ENCODE measurements at regions not wholly inside any gene's neighbourhood (a gene's known extent, or its start where the extent isn't known, plus 50 kb on each side); places are given as distances from the start of the nearest gene placed in this dataset.
A peak's percentile ranks its signal among the peaks of the same experiment; 100 is the strongest.

DNA sequence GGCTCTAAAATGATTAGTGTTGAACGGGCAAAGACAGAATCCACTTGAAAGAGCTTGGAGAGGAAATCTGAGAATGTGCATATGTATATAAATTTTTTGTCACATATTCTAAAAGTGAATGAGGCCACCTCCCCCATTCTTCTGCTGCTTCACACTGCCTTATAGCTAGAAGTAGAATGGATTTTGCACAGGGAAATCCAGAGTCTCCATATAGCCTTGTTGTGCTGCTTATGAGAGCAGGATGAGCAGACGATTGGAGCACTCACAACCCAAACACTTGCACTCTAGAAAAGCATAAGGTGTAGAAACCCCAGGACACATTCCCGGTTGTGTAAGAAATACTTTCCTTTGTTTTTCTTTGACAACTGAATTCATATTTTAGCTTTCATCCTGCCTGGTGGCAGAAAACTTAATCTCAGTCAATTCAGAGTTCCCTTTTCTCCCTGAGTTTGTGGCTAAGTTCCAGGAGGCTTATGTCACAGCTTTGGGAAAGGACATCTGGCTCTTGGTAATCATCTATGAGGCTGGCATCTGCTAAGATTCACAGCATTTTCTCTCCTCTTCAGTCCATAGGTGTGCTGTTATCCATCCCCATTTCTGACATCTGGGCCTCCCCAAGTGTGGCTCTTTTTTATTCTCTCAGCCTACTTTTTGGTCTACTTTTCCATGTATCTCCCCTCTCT is 188.4 kb upstream of the PFN2 start:
- Histone ChIP-seq H3K4me1 (ENCODE audit: control insufficient read depth in 2 of 2, insufficient read depth in 2 of 2, low read length in 2 of 2) (no peaks in the 10 kb centered on the region), H3K27me3 (ENCODE audit: control insufficient read depth in 2 of 2, insufficient read depth in 2 of 2, low read length in 2 of 2) (no peaks in the 10 kb centered on the region), H3K36me3 (ENCODE audit: control insufficient read depth in 2 of 2, insufficient read depth in 2 of 2, low read length in 2 of 2) (no peaks in the 10 kb centered on the region), H3K9ac (ENCODE audit: low read depth in 1 of 2, low read length in 2 of 2) (no peak overlapping the region), H3K27ac (ENCODE audit: low read depth in 2 of 2, low read length in 2 of 2) (no peak overlapping the region), H3K4me3 (ENCODE audit: low read length in 2 of 2) (no peak overlapping the region), H3K9me3 (ENCODE audit: control insufficient read depth in 2 of 2, low read length in 2 of 2) (no peaks in the 10 kb centered on the region)

DNA sequence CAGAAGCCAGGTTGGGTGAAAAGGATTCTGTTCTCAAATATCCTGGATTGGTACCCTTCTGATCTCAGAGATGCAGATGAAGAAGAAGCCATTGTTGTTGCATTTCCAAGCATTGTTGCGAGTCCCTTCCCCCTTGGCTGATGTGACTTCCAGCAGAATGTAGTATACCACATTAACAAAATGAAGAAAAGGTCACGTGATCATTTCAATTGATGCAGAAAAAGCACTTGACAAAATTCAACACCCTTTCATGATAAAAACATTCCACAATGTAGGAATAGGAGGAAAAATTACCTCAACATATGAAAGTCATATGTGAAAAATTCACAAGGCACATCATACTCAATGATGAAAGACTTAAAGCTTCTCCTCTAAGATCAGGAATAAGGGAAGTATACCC is 181.9 kb upstream of the PFN2 start:
- Histone ChIP-seq H3K9ac (ENCODE audit: low read depth in 1 of 2, low read length in 2 of 2) (no peak overlapping the region), H3K4me1 (ENCODE audit: control insufficient read depth in 2 of 2, insufficient read depth in 2 of 2, low read length in 2 of 2) (no peaks in the 10 kb centered on the region), H3K27me3 (ENCODE audit: control insufficient read depth in 2 of 2, insufficient read depth in 2 of 2, low read length in 2 of 2) (no peaks in the 10 kb centered on the region), H3K4me3 (ENCODE audit: low read length in 2 of 2) (no peak overlapping the region), H3K36me3 (ENCODE audit: control insufficient read depth in 2 of 2, insufficient read depth in 2 of 2, low read length in 2 of 2) (no peaks in the 10 kb centered on the region), H3K27ac (ENCODE audit: low read depth in 2 of 2, low read length in 2 of 2) (no peak overlapping the region), H3K9me3 (ENCODE audit: control insufficient read depth in 2 of 2, low read length in 2 of 2) (no peaks in the 10 kb centered on the region)

DNA sequence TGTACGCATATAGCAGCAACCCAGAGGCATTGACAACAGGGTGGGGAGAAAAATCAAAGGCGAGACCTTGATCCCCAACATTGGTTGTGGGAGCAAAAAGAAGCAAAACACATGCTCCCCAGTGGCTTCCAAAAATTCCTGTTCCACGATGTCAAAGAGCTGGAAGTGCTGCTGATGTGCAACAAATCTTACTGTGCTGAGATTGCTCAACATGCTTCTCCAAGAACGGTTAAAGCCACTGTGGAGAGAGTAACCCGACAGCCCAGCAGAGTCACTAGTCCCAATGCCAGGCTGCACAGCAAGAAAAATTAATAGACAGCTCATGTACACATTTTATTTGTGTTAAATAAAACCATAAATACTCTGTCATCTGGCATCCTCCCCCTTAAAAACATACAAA is 179.9 kb upstream of the PFN2 start:
- no peaks in the 10 kb centered on the region for H3K27me3 ChIP-seq (ENCODE audit: control insufficient read depth in 2 of 2, insufficient read depth in 2 of 2, low read length in 2 of 2)
- H3K9ac ChIP-seq (ENCODE audit: low read depth in 1 of 2, low read length in 2 of 2), result no peak overlapping the region
- H3K4me3 ChIP-seq (ENCODE audit: low read length in 2 of 2), result no peak overlapping the region
- H3K36me3 ChIP-seq (ENCODE audit: control insufficient read depth in 2 of 2, insufficient read depth in 2 of 2, low read length in 2 of 2), result no peaks in the 10 kb centered on the region
- no peaks in the 10 kb centered on the region for H3K4me1 ChIP-seq (ENCODE audit: control insufficient read depth in 2 of 2, insufficient read depth in 2 of 2, low read length in 2 of 2)
- H3K9me3 ChIP-seq (ENCODE audit: control insufficient read depth in 2 of 2, low read length in 2 of 2), result no peaks in the 10 kb centered on the region
- H3K27ac ChIP-seq (ENCODE audit: low read depth in 2 of 2, low read length in 2 of 2), result no peak overlapping the region

DNA sequence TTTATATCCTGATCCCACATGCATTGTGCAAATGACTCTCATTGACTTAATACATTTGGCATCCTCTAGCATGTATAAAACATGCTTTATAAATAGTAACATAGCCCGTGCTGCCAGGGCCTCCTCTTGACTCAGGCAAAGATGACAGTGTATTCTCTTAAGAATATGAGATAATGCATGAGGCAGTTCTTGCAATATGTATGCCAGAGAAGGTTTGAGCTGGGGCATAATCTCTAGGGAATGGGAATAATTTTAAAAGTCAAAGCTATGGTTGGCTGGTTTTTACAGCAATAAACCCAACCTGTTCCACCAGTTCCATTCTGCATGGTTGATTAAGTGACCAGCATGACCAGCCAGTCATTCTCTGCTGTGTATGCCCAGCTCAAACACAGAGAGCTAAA is 179.0 kb upstream of the PFN2 start:
- H3K27me3 ChIP-seq (ENCODE audit: control insufficient read depth in 2 of 2, insufficient read depth in 2 of 2, low read length in 2 of 2), result no peaks in the 10 kb centered on the region
- H3K9me3 ChIP-seq (ENCODE audit: control insufficient read depth in 2 of 2, low read length in 2 of 2), result no peaks in the 10 kb centered on the region
- H3K4me3 ChIP-seq (ENCODE audit: low read length in 2 of 2), result no peak overlapping the region
- H3K4me1 ChIP-seq (ENCODE audit: control insufficient read depth in 2 of 2, insufficient read depth in 2 of 2, low read length in 2 of 2), result no peaks in the 10 kb centered on the region
- no peak overlapping the region for H3K27ac ChIP-seq (ENCODE audit: low read depth in 2 of 2, low read length in 2 of 2)
- H3K36me3 ChIP-seq (ENCODE audit: control insufficient read depth in 2 of 2, insufficient read depth in 2 of 2, low read length in 2 of 2), result no peaks in the 10 kb centered on the region
- H3K9ac ChIP-seq (ENCODE audit: low read depth in 1 of 2, low read length in 2 of 2), result no peak overlapping the region

DNA sequence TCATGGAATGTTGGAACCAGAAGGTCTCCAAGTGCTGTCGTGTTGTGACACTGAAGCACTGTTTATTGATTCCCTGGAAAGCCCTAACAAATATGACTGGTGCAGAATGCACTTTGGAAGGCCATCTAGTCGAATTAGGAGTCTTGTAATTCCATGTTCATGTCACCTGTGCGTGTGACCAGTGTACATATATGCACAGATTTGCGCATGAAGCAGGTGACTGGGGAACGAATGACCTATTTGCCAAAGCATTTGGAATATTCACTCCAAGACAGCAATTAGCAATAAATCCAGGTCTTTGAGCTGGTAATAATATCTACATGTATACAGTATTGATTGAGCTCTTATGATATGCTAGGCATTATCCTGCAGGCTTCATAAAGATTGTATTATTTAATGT is 177.5 kb upstream of the PFN2 start:
- no peak overlapping the region for H3K27ac ChIP-seq (ENCODE audit: low read depth in 2 of 2, low read length in 2 of 2)
- H3K27me3 ChIP-seq (ENCODE audit: control insufficient read depth in 2 of 2, insufficient read depth in 2 of 2, low read length in 2 of 2), result no peaks in the 10 kb centered on the region
- no peaks in the 10 kb centered on the region for H3K36me3 ChIP-seq (ENCODE audit: control insufficient read depth in 2 of 2, insufficient read depth in 2 of 2, low read length in 2 of 2)
- H3K9ac ChIP-seq (ENCODE audit: low read depth in 1 of 2, low read length in 2 of 2), result no peak overlapping the region
- no peaks in the 10 kb centered on the region for H3K4me1 ChIP-seq (ENCODE audit: control insufficient read depth in 2 of 2, insufficient read depth in 2 of 2, low read length in 2 of 2)
- no peaks in the 10 kb centered on the region for H3K9me3 ChIP-seq (ENCODE audit: control insufficient read depth in 2 of 2, low read length in 2 of 2)
- H3K4me3 ChIP-seq (ENCODE audit: low read length in 2 of 2), result no peak overlapping the region

DNA sequence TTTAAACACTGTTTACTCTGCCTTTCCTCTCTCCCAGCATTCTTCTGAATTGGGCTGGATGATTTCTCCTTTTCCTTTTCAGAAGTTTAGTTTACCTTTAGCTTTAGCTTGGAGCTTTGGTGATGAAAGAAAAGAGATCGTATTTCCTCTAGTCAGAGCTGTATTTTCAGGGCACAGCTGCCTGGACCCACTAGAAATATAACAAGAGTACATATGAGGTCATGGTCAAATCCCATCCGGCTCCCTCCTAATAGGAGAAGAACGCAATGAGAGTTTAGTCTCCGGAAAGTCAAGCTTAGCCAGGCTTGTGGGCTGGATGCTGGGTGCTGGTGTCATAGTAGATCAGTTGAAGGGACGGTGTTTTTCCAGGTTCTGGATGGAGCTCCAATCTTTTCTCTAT is 177.1 kb upstream of the PFN2 start:
- H3K9me3 ChIP-seq (ENCODE audit: control insufficient read depth in 2 of 2, low read length in 2 of 2), result no peaks in the 10 kb centered on the region
- H3K27ac ChIP-seq (ENCODE audit: low read depth in 2 of 2, low read length in 2 of 2), result peak overlapping the region in 1 of 2 donors; percentile 5
- no peak overlapping the region for H3K9ac ChIP-seq (ENCODE audit: low read depth in 1 of 2, low read length in 2 of 2)
- H3K27me3 ChIP-seq (ENCODE audit: control insufficient read depth in 2 of 2, insufficient read depth in 2 of 2, low read length in 2 of 2), result no peaks in the 10 kb centered on the region
- H3K4me3 ChIP-seq (ENCODE audit: low read length in 2 of 2), result no peak overlapping the region
- no peaks in the 10 kb centered on the region for H3K36me3 ChIP-seq (ENCODE audit: control insufficient read depth in 2 of 2, insufficient read depth in 2 of 2, low read length in 2 of 2)
- H3K4me1 ChIP-seq (ENCODE audit: control insufficient read depth in 2 of 2, insufficient read depth in 2 of 2, low read length in 2 of 2), result no peaks in the 10 kb centered on the region

DNA sequence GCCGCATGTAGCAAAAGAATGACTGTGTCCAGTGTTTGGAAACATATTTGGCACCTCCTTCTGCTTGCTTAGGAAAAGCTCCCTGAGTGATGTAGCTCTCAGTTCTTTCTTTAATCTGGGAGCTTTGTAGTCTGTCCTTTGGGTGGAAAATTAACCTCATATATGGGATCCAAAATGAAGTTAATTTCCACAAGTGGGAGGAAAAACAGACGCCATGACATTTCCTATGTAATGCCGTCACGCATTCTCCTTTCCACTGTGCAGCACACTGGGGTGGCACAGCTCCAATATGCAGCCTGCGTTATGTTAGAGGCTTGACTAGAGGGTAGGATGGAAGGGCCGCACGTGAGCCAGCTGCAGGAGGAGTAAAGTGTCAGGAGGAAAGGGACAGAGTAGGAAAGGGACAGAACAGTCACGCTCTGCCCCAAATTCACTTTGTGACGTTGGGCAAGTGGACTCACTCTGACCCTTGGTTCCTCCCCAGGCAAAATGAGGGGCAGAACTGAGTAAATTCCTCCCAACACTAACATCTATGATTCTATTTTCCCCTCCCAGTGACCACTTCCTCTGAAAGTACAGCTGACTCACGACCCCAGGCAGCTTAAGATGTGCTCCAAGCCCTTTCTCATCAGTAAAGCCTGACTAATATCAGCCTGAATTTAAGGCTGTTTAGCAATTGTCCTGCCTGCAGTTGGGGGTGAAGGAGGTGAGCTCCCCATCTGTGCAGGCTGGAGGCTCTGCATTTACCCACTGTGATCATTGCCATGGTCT is 176.5 kb upstream of the PFN2 start:
- Histone ChIP-seq H3K36me3 (ENCODE audit: control insufficient read depth in 2 of 2, insufficient read depth in 2 of 2, low read length in 2 of 2) (no peaks in the 10 kb centered on the region), H3K9ac (ENCODE audit: low read depth in 1 of 2, low read length in 2 of 2) (no peak overlapping the region), H3K27me3 (ENCODE audit: control insufficient read depth in 2 of 2, insufficient read depth in 2 of 2, low read length in 2 of 2) (no peaks in the 10 kb centered on the region), H3K27ac (ENCODE audit: low read depth in 2 of 2, low read length in 2 of 2) (peak overlapping the region in 1 of 2 donors; percentile 5), H3K4me1 (ENCODE audit: control insufficient read depth in 2 of 2, insufficient read depth in 2 of 2, low read length in 2 of 2) (no peaks in the 10 kb centered on the region), H3K9me3 (ENCODE audit: control insufficient read depth in 2 of 2, low read length in 2 of 2) (no peaks in the 10 kb centered on the region), H3K4me3 (ENCODE audit: low read length in 2 of 2) (no peak overlapping the region)

DNA sequence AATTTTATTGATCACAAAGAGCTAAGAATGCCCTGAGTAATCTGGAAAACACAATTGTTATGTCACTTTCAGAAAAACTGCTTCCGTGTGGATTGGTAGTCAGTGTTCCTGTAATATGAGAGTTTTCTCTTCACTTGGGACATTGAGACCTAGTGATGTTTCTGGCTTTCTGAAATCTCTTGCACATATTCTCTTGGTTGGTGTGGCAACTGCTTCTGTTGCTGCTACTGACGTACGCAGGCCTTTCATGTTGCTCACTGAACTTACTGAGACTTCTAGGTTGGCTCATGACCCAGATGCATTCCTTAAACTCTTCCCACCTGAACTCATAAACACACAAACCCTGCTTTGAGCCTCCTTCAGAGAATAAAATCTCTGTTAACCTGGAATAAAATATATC is 175.0 kb upstream of the PFN2 start:
- Histone ChIP-seq H3K27me3 (ENCODE audit: control insufficient read depth in 2 of 2, insufficient read depth in 2 of 2, low read length in 2 of 2) (no peaks in the 10 kb centered on the region), H3K4me1 (ENCODE audit: control insufficient read depth in 2 of 2, insufficient read depth in 2 of 2, low read length in 2 of 2) (no peaks in the 10 kb centered on the region), H3K36me3 (ENCODE audit: control insufficient read depth in 2 of 2, insufficient read depth in 2 of 2, low read length in 2 of 2) (no peaks in the 10 kb centered on the region), H3K9ac (ENCODE audit: low read depth in 1 of 2, low read length in 2 of 2) (no peak overlapping the region), H3K4me3 (ENCODE audit: low read length in 2 of 2) (no peak overlapping the region), H3K27ac (ENCODE audit: low read depth in 2 of 2, low read length in 2 of 2) (no peak overlapping the region), H3K9me3 (ENCODE audit: control insufficient read depth in 2 of 2, low read length in 2 of 2) (no peaks in the 10 kb centered on the region)

DNA sequence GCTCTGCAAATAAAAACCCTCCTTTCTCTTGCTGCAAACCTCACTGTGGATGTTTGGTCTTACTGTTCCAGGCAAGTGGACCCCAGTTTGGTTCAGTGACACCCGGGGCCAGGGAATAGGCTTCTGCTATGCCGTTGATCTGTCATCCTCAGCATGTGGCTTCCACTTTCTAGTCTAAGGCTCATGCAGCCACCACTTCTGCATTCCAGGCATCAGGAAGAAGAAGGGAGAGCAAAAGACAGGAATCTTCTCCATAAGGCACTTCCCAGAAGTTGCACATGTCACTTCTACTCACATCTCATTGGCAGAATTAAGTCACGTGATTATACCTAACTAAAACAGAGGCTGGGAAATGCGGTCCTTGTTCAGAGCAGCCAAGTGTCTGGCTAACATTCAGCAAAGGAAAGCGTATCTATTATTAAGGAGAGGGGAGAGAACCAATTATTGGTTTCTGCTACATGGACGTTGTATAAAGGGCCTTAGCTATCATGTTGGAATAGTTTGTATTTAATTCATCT is 173.6 kb upstream of the PFN2 start:
- Histone ChIP-seq H3K9me3 (ENCODE audit: control insufficient read depth in 2 of 2, low read length in 2 of 2) (no peaks in the 10 kb centered on the region), H3K4me1 (ENCODE audit: control insufficient read depth in 2 of 2, insufficient read depth in 2 of 2, low read length in 2 of 2) (no peaks in the 10 kb centered on the region), H3K27ac (ENCODE audit: low read depth in 2 of 2, low read length in 2 of 2) (no peak overlapping the region)

DNA sequence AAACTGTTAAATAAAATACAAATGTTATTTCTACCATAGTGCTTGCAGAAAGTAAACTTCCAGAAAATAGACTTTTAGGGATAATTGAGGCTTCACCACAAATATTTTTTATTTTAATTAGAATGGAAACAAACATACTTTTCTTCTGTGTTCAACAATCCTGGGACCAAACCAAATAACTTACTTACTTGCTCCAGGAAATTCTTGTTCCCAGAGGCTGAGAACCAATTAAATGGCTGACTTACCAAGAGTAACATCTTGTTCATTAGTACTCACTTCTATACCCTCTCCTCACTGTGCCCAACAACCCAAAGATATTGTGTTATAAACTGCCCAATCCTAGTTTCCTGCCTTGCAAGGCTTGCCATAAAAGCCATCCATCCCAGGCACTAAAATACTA is 172.2 kb upstream of the PFN2 start:
- no peaks in the 10 kb centered on the region for H3K36me3 ChIP-seq (ENCODE audit: control insufficient read depth in 2 of 2, insufficient read depth in 2 of 2, low read length in 2 of 2)
- no peak overlapping the region for H3K9ac ChIP-seq (ENCODE audit: low read depth in 1 of 2, low read length in 2 of 2)
- no peaks in the 10 kb centered on the region for H3K4me1 ChIP-seq (ENCODE audit: control insufficient read depth in 2 of 2, insufficient read depth in 2 of 2, low read length in 2 of 2)
- H3K4me3 ChIP-seq (ENCODE audit: low read length in 2 of 2), result no peak overlapping the region
- no peaks in the 10 kb centered on the region for H3K27me3 ChIP-seq (ENCODE audit: control insufficient read depth in 2 of 2, insufficient read depth in 2 of 2, low read length in 2 of 2)
- no peaks in the 10 kb centered on the region for H3K9me3 ChIP-seq (ENCODE audit: control insufficient read depth in 2 of 2, low read length in 2 of 2)
- H3K27ac ChIP-seq (ENCODE audit: low read depth in 2 of 2, low read length in 2 of 2), result no peak overlapping the region

More for the DNA sequence above, 173.6 kb upstream of the PFN2 start:
- no peaks in the 10 kb centered on the region for H3K27me3 ChIP-seq (ENCODE audit: control insufficient read depth in 2 of 2, insufficient read depth in 2 of 2, low read length in 2 of 2)
- H3K36me3 ChIP-seq (ENCODE audit: control insufficient read depth in 2 of 2, insufficient read depth in 2 of 2, low read length in 2 of 2), result no peaks in the 10 kb centered on the region
- no peak overlapping the region for H3K9ac ChIP-seq (ENCODE audit: low read depth in 1 of 2, low read length in 2 of 2)
- no peak overlapping the region for H3K4me3 ChIP-seq (ENCODE audit: low read length in 2 of 2)
